ENCODE measurements at regions not wholly inside any gene's neighbourhood (a gene's known extent, or its start where the extent isn't known, plus 50 kb on each side); places are given as distances from the start of the nearest gene placed in this dataset.

- no peaks in the 10 kb centered on the region for H3K27me3 ChIP-seq
- intact Hi-C loops (cut with DNase I): no loop called here
Measured at GRCh38 chr7:41103331-41103730, 599.6 kb downstream of the INHBA start.

GRCh38 chr7:41098846-41099245, 604.0 kb downstream of the INHBA start:
- Histone ChIP-seq H3K4me3 (no peak overlapping the region), H3K27me3 (no peaks in the 10 kb centered on the region), H3K36me3 (no peaks in the 10 kb centered on the region), H3K27ac (replicated peaks in 1 of 4) (no peak overlapping the region), H3K9me3 (no peaks in the 10 kb centered on the region), H3K4me1 (peaks cover 0 to 12% (median 3%) of the 10 kb centered on the region in 4 donors)
- intact Hi-C loops (cut with DNase I): no loop called here
- WGBS: 92% methylated on average over 5 of the region's 5 CpGs
- TF ChIP-seq POLR2A (IDR thresholded peaks at IDR 0.05; ENCODE audit: low read depth): no peak
- TF ChIP-seq POLR2AphosphoS5 (IDR thresholded peaks at IDR 0.05): no peak
- no peak for TF ChIP-seq CTCF (IDR thresholded peaks at IDR 0.05)
- no peak for TF ChIP-seq EP300 (IDR thresholded peaks at IDR 0.05)
- DNase-seq (ENCODE audit: extremely low spot score): no peak

More at GRCh38 chr7:41103331-41103730, 599.6 kb downstream of the INHBA start:
- Histone ChIP-seq H3K4me1 (peaks cover 0 to under 1% (median 0%) of the 10 kb centered on the region in 4 donors), H3K4me3 (no peak overlapping the region), H3K36me3 (no peaks in the 10 kb centered on the region), H3K27ac (replicated peaks in 1 of 4) (no peak overlapping the region), H3K9me3 (no peaks in the 10 kb centered on the region)
- TF ChIP-seq EP300 (IDR thresholded peaks at IDR 0.05) (no peak), POLR2A (IDR thresholded peaks at IDR 0.05; ENCODE audit: low read depth) (no peak), CTCF (IDR thresholded peaks at IDR 0.05) (no peak), POLR2AphosphoS5 (IDR thresholded peaks at IDR 0.05) (no peak)
- no peak for DNase-seq (ENCODE audit: extremely low spot score)

- no peak overlapping the region for H3K27ac ChIP-seq (replicated peaks in 1 of 4)
- no peaks in the 10 kb centered on the region for H3K9me3 ChIP-seq
- H3K27me3 ChIP-seq: no peaks in the 10 kb centered on the region
- no peak for DNase-seq (ENCODE audit: extremely low spot score)
- intact Hi-C loops (cut with DNase I): no loop called here
- H3K4me3 ChIP-seq: no peak overlapping the region
- H3K36me3 ChIP-seq: no peaks in the 10 kb centered on the region
- WGBS: 71% methylated on average over 4 of the region's 4 CpGs
- TF ChIP-seq EP300 (IDR thresholded peaks at IDR 0.05): no peak
- H3K4me1 ChIP-seq: peaks cover 0 to 12% (median 3%) of the 10 kb centered on the region in 4 donors
Measured at GRCh38 chr7:41098402-41098801, 604.5 kb downstream of the INHBA start.

GRCh38 chr7:41097501-41097900, 605.4 kb downstream of the INHBA start:
- intact Hi-C loops (cut with DNase I): no loop called here
- no peaks in the 10 kb centered on the region for H3K36me3 ChIP-seq
- WGBS: 67% methylated on average over 6 of the region's 6 CpGs

GRCh38 chr7:41096917-41097316, 606.0 kb downstream of the INHBA start:
- no peak for DNase-seq (ENCODE audit: extremely low spot score)
- Histone ChIP-seq H3K4me1 (peaks cover 0 to 12% (median 3%) of the 10 kb centered on the region in 4 donors), H3K27ac (replicated peaks in 1 of 4) (peak overlapping the region in 1 of 4 donors; percentile 60), H3K27me3 (no peaks in the 10 kb centered on the region), H3K9me3 (no peaks in the 10 kb centered on the region), H3K4me3 (no peak overlapping the region), H3K36me3 (no peaks in the 10 kb centered on the region)
- 69% methylated on average over 4 of the region's 4 CpGs for WGBS
- TF ChIP-seq CTCF (IDR thresholded peaks at IDR 0.05) (no peak), POLR2A (IDR thresholded peaks at IDR 0.05; ENCODE audit: low read depth) (no peak), POLR2AphosphoS5 (IDR thresholded peaks at IDR 0.05) (no peak), EP300 (IDR thresholded peaks at IDR 0.05) (no peak)
- intact Hi-C loops (cut with DNase I): no loop called here

More at GRCh38 chr7:41097501-41097900, 605.4 kb downstream of the INHBA start:
- Histone ChIP-seq H3K27ac (replicated peaks in 1 of 4) (peak overlapping the region in 1 of 4 donors; percentile 60), H3K9me3 (no peaks in the 10 kb centered on the region), H3K27me3 (no peaks in the 10 kb centered on the region), H3K4me1 (peaks cover 0 to 12% (median 3%) of the 10 kb centered on the region in 4 donors), H3K4me3 (no peak overlapping the region)
- DNase-seq (ENCODE audit: extremely low spot score): no peak
- no peak for TF ChIP-seq CTCF (IDR thresholded peaks at IDR 0.05)
- TF ChIP-seq POLR2A (IDR thresholded peaks at IDR 0.05; ENCODE audit: low read depth): no peak
- TF ChIP-seq POLR2AphosphoS5 (IDR thresholded peaks at IDR 0.05): no peak
- no peak for TF ChIP-seq EP300 (IDR thresholded peaks at IDR 0.05)
